Tibial nerve (tissue), 4 donors: ENCODE measurements at regions not wholly inside any gene's neighbourhood (a gene's known extent, or its start where the extent isn't known, plus 50 kb on each side); places are given as distances from the start of the nearest gene placed in this dataset.

Source experiments
- DNase-seq, 2 donors: peaks; one replicate each; pipeline ENCODE4 v3.0.0-alpha.2; 2019; ENCODE audit warnings: low spot score in 2 of 2
- H3K27ac ChIP-seq, 4 donors: fragments of 200-600 bp; sonication (generic) in 3 of 4; one replicate each; pipeline ENCODE4 v1.5.1; 2017 to 2019; ENCODE audit warnings: mild to moderate bottlenecking in 1 of 4
- H3K27me3 ChIP-seq, 2 donors: fragments of 200-600 bp; sonication (generic) in 1 of 2; one replicate each; pipeline versions ENCODE4 v1.5.1 to v1.6.0; 2017 to 2019
- H3K36me3 ChIP-seq, 3 donors: fragments of 200-600 bp; sonication (generic); one replicate each; pipeline ENCODE4 v1.5.1; 2018 to 2019
- H3K4me1 ChIP-seq, 4 donors: fragments of 200-600 bp; sonication (generic) in 3 of 4; one replicate each; pipeline ENCODE4 v1.5.1; 2017 to 2019
- H3K4me3 ChIP-seq, 4 donors: fragments of 200-600 bp; sonication (generic) in 3 of 4; one replicate each; pipeline ENCODE4 v1.5.1; 2017 to 2019; ENCODE audit warnings: mild to moderate bottlenecking in 1 of 4, moderate library complexity in 1 of 4
- H3K9me3 ChIP-seq, 4 donors: fragments of 200-600 bp; sonication (generic) in 3 of 4; one replicate each; pipeline ENCODE4 v1.5.1; 2017 to 2019
- CTCF ChIP-seq, 5 experiments: fragments of 200-600 bp in 3 of 5; fragments of 450-650 bp in 2 of 5; sonication (generic) in 3 of 5; IDR thresholded peaks; one replicate each; pipeline ENCODE4 v1.5.1; 2016 to 2019; ENCODE audit warnings: antibody characterized with exemption in 5 of 5, mild to moderate bottlenecking in 3 of 5, moderate library complexity in 2 of 5
- EP300 ChIP-seq, 2 donors: sonication (generic); formaldehyde crosslinking; IDR thresholded peaks; one replicate each; pipeline ENCODE4 v1.6.1; 2017; ENCODE audit warnings: antibody characterized with exemption in 2 of 2, mild to moderate bottlenecking in 1 of 2
- POLR2A ChIP-seq, 2 donors: fragments of 450-650 bp; IDR thresholded peaks; one replicate each; pipeline ENCODE4 v1.6.1; 2017; ENCODE audit warnings: antibody characterized with exemption in 2 of 2, mild to moderate bottlenecking in 2 of 2, moderate library complexity in 2 of 2
- WGBS, 2 donors: methylation state at CpG; one replicate each; pipeline ENCODE4 v1.1.5; 2018; 5-methylcytosine and 5-hydroxymethylcytosine counted together

GRCh38 chr4:19809989-19810388 is 441.7 kb upstream of the SLIT2 start:
- Histone ChIP-seq H3K4me1 (no peaks in the 10 kb centered on the region), H3K9me3 (no peaks in the 10 kb centered on the region), H3K36me3 (no peaks in the 10 kb centered on the region), H3K27ac (no peak overlapping the region), H3K27me3 (no peaks in the 10 kb centered on the region), H3K4me3 (no peak overlapping the region)
- no peak for DNase-seq
- WGBS, 2 donors = 83 to 89% methylated on average over 1 of the region's 1 CpG
- TF ChIP-seq EP300 (IDR thresholded peaks at IDR 0.05) = no peak
- no peak for TF ChIP-seq POLR2A (IDR thresholded peaks at IDR 0.05)
- TF ChIP-seq CTCF (IDR thresholded peaks at IDR 0.05) = no peak

- no peak overlapping the region for H3K4me3 ChIP-seq
- no peaks in the 10 kb centered on the region for H3K9me3 ChIP-seq
- H3K27me3 ChIP-seq = no peaks in the 10 kb centered on the region
- TF ChIP-seq POLR2A (IDR thresholded peaks at IDR 0.05) = no peak
- TF ChIP-seq CTCF (IDR thresholded peaks at IDR 0.05) = no peak
- no peak for TF ChIP-seq EP300 (IDR thresholded peaks at IDR 0.05)
- no peak overlapping the region for H3K27ac ChIP-seq
- no peak for DNase-seq
- no peaks in the 10 kb centered on the region for H3K4me1 ChIP-seq
- no peaks in the 10 kb centered on the region for H3K36me3 ChIP-seq
- 46 to 50% methylated on average over 2 of the region's 2 CpGs for WGBS, 2 donors
Measured at GRCh38 chr4:19807505-19807904, 444.2 kb upstream of the SLIT2 start.

GRCh38 chr4:19806865-19807264 is 444.8 kb upstream of the SLIT2 start:
- no peak for DNase-seq
- no peaks in the 10 kb centered on the region for H3K4me1 ChIP-seq
- no peak overlapping the region for H3K27ac ChIP-seq
- H3K36me3 ChIP-seq = no peaks in the 10 kb centered on the region
- TF ChIP-seq EP300 (IDR thresholded peaks at IDR 0.05) (no peak), CTCF (IDR thresholded peaks at IDR 0.05) (no peak), POLR2A (IDR thresholded peaks at IDR 0.05) (no peak)
- H3K4me3 ChIP-seq = no peak overlapping the region
- no peaks in the 10 kb centered on the region for H3K27me3 ChIP-seq
- no peaks in the 10 kb centered on the region for H3K9me3 ChIP-seq
- WGBS, 2 donors = 63 to 64% methylated on average over 1 of the region's 1 CpG

- TF ChIP-seq CTCF (IDR thresholded peaks at IDR 0.05) = no peak
- TF ChIP-seq EP300 (IDR thresholded peaks at IDR 0.05) = no peak
- no peak for TF ChIP-seq POLR2A (IDR thresholded peaks at IDR 0.05)
- H3K4me3 ChIP-seq = no peak overlapping the region
- H3K9me3 ChIP-seq = no peaks in the 10 kb centered on the region
- H3K27me3 ChIP-seq = no peaks in the 10 kb centered on the region
- 77 to 80% methylated on average over 2 of the region's 2 CpGs for WGBS, 2 donors
- no peak for DNase-seq
- no peaks in the 10 kb centered on the region for H3K4me1 ChIP-seq
- H3K36me3 ChIP-seq = no peaks in the 10 kb centered on the region
- no peak overlapping the region for H3K27ac ChIP-seq
Measured at GRCh38 chr4:19803406-19803805, 448.3 kb upstream of the SLIT2 start.

- Histone ChIP-seq H3K36me3 (no peaks in the 10 kb centered on the region), H3K27ac (no peak overlapping the region), H3K9me3 (no peaks in the 10 kb centered on the region), H3K27me3 (no peaks in the 10 kb centered on the region), H3K4me3 (no peak overlapping the region), H3K4me1 (no peaks in the 10 kb centered on the region)
- DNase-seq = no peak
- no peak for TF ChIP-seq POLR2A (IDR thresholded peaks at IDR 0.05)
- TF ChIP-seq EP300 (IDR thresholded peaks at IDR 0.05) = no peak
- TF ChIP-seq CTCF (IDR thresholded peaks at IDR 0.05) = no peak
Measured at GRCh38 chr4:19793831-19794230, 457.9 kb upstream of the SLIT2 start.
